H1 (cell line): ENCODE measurements at regions not wholly inside any gene's neighbourhood (a gene's known extent, or its start where the extent isn't known, plus 50 kb on each side); places are given as distances from the start of the nearest gene placed in this dataset.

Experiments
- RAD21 ChIP-seq, 2 experiments: IDR thresholded peaks in 1 of 2; conservative IDR thresholded peaks in 1 of 2; 2 replicates each; pipeline ENCODE4 v1.6.1; 2011; ENCODE audit warnings: low read depth in 2 of 2, low read length in 2 of 2, improper control_type of control experiment in 1 of 2, inconsistent platforms in 1 of 2, mild to moderate bottlenecking in 1 of 2, moderate library complexity in 1 of 2
- SIN3A ChIP-seq, 2 experiments: IDR thresholded peaks in 1 of 2; conservative IDR thresholded peaks in 1 of 2; 2 replicates each; pipeline ENCODE4 v1.6.1; 2011 to 2012; ENCODE audit warnings: low read length in 2 of 2, improper control_type of control experiment in 1 of 2, low read depth in 1 of 2, mild to moderate bottlenecking in 1 of 2

DNA sequence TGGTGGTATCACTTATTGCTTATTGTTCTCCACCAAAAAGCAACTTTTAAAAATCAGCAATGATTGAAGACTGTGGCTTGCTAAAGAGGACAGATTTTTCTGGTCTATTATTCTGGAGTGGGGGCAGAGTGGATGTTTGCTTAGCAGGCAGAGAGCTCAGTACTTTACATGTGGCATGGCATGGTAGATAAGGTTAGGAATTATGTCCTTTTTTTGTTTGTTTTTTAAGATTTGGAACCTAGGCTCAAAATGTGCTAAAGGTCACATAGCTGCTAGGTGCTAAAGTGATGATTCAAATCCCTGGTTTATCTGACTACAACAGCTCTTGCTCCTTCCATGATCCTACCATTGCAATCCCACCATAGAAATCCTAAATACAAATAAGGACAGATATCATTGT is 331.0 kb upstream of the ADAMTS9 start:
- no peak for TF ChIP-seq SIN3A (conservative IDR thresholded peaks at IDR 0.05 in 1 of 2, IDR thresholded peaks at IDR 0.05 in 1 of 2; ENCODE audit: low read depth in 1 of 2, low read length in 2 of 2)
- TF ChIP-seq RAD21 (IDR thresholded peaks at IDR 0.05 in 1 of 2, conservative IDR thresholded peaks at IDR 0.05 in 1 of 2; ENCODE audit: low read depth in 2 of 2, low read length in 2 of 2), result no peak
